Karpas-422 (cell line): ENCODE measurements at regions not wholly inside any gene's neighbourhood (a gene's known extent, or its start where the extent isn't known, plus 50 kb on each side); places are given as distances from the start of the nearest gene placed in this dataset.

Experiments
- DNase-seq: peaks from one replicate; pipeline ENCODE4 v3.0.0-alpha.2; 2015
- H2AFZ ChIP-seq: fragments of 200-600 bp; sonication (generic); 2 replicates; pipeline ENCODE4 v1.6.1; 2014; ENCODE audit warnings: antibody characterized with exemption, low read length, mixed read lengths
- H3K27ac ChIP-seq: fragments of 200-600 bp; sonication (generic); 2 replicates; pipeline ENCODE4 v1.5.1; 2014; ENCODE audit warnings: mild to moderate bottlenecking, low read length, moderate library complexity
- H3K27me3 ChIP-seq: fragments of 200-600 bp; sonication (generic); 2 replicates; pipeline ENCODE4 v1.6.1; 2014; ENCODE audit warnings: low read length, mixed read lengths
- H3K36me3 ChIP-seq: fragments of 200-600 bp; sonication (generic); 2 replicates; pipeline ENCODE4 v1.6.1; 2014; ENCODE audit warnings: low read length, mixed read lengths; ENCODE audit not compliant: insufficient read depth
- H3K4me1 ChIP-seq: fragments of 200-600 bp; sonication (generic); 2 replicates; pipeline ENCODE4 v1.6.1; 2014; ENCODE audit warnings: mild to moderate bottlenecking, low read length, mixed read lengths
- H3K4me2 ChIP-seq: fragments of 200-600 bp; sonication (generic); 2 replicates; pipeline ENCODE4 v1.6.1; 2014; ENCODE audit warnings: low read length, low read depth, mild to moderate bottlenecking; ENCODE audit not compliant: poor library complexity, severe bottlenecking
- H3K4me3 ChIP-seq: fragments of 200-600 bp; sonication (generic); 2 replicates; pipeline ENCODE4 v1.5.1; 2014; ENCODE audit warnings: mild to moderate bottlenecking, antibody characterized with exemption, low read length, mixed read lengths
- H3K79me2 ChIP-seq: fragments of 200-600 bp; sonication (generic); 2 replicates; pipeline ENCODE4 v1.6.1; 2014; ENCODE audit warnings: mild to moderate bottlenecking, low read length, mixed read lengths
- H3K9ac ChIP-seq: fragments of 200-600 bp; sonication (generic); 2 replicates; pipeline ENCODE4 v1.6.0; 2014; ENCODE audit warnings: low read length
- H3K9me2 ChIP-seq: fragments of 200-600 bp; sonication (generic), shearing (Covaris generic); replicated peaks from 2 replicates; pipeline ENCODE4 v1.6.0; 2014; ENCODE audit warnings: mild to moderate bottlenecking, low read length, moderate library complexity; ENCODE audit not compliant: insufficient read depth
- H3K9me3 ChIP-seq: fragments of 300-700, 200-600 bp; sonication (generic); 2 replicates; pipeline ENCODE4 v1.6.1; 2014; ENCODE audit warnings: low read length, mixed read lengths
- H4K20me1 ChIP-seq: fragments of 200-600 bp; sonication (generic); 2 replicates; pipeline ENCODE4 v1.6.1; 2014; ENCODE audit warnings: mild to moderate bottlenecking, antibody characterized with exemption, low read length, low read depth; ENCODE audit not compliant: insufficient read depth

DNA sequence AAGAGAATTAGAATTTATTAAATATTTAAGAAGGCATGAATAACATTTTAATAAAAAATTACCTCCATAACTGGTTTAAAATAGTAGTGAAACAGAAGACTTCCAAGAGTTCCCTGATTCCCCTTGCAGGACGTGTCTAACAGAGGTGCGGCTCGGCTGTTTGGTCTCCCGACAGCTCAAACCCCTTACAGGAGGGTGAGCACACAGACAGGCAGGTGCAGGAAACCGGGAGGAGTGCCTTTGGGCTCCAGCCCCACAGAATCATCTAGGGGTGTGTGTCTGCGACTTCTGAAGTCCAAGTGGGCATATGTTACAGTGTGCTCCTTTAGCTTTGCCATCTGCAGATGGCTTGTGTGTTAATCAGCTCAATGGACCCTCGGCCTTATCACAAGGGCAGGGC is 88.1 kb upstream of the CCSER1 start:
- Histone ChIP-seq H3K9ac (no peak overlapping the region), H3K36me3 (no peaks in the 10 kb centered on the region), H3K27me3 (no peaks in the 10 kb centered on the region), H3K9me3 (no peaks in the 10 kb centered on the region), H3K4me1 (no peaks in the 10 kb centered on the region), H2AFZ (no peak overlapping the region), H3K79me2 (no peaks in the 10 kb centered on the region), H3K4me3 (no peak overlapping the region), H3K4me2 (no peak overlapping the region), H3K27ac (no peak overlapping the region), H4K20me1 (no peaks in the 10 kb centered on the region), H3K9me2 (no peaks in the 10 kb centered on the region)
- no peak for DNase-seq

DNA sequence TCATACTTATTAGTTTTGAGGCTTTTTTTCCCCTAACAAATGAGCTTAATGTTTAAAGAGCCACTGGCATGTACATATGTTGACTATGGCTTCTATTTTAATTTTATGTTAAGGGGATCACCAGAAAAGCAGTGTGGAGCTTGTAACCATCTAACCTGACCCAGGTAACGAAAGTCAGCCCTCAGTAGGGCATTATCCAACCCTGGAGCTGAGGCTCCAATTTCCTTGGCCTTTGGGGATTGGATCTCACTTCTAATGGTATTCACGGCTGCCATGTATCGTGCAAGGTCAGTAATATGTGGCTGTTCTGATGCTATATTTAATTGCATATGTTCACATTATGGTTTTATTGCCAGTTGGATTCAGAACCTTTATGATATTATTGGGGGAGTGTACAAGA is 75.2 kb upstream of the CCSER1 start:
- Histone ChIP-seq H3K4me3 (no peak overlapping the region), H3K4me1 (peaks cover 13% of the 10 kb centered on the region), H2AFZ (peak overlapping the region; percentile 20), H4K20me1 (no peaks in the 10 kb centered on the region), H3K36me3 (no peaks in the 10 kb centered on the region), H3K9ac (no peak overlapping the region), H3K9me3 (no peaks in the 10 kb centered on the region), H3K79me2 (no peaks in the 10 kb centered on the region), H3K27me3 (no peaks in the 10 kb centered on the region), H3K9me2 (0 out of 2 replicates have a peak, but pooled peaks cover 6% of the 10 kb centered on the region), H3K27ac (no peak overlapping the region), H3K4me2 (no peak overlapping the region)
- DNase-seq = no peak

DNA sequence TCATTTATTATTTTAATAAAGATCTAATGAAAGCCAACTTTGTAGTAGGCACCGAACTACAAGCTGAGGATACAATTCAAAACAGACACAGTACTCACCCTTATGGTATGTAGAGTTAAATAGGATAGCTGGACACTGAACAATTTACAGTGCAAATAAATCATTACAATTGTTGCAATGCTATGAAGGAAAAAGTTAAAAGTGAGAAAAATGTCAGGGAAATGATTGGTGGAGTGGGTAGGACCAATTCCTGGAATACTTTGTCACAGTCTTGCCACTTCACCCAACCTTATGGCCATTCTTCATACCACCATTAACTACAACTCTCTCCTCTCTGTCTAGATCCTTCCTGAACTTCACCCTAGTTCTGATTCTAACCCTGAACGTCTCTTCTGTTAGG is 70.1 kb upstream of the CCSER1 start:
- Histone ChIP-seq H3K79me2 (no peaks in the 10 kb centered on the region), H3K9me3 (no peaks in the 10 kb centered on the region), H3K4me2 (no peak overlapping the region), H3K4me3 (no peak overlapping the region), H3K4me1 (peaks cover 7% of the 10 kb centered on the region), H3K36me3 (no peaks in the 10 kb centered on the region), H3K27me3 (no peaks in the 10 kb centered on the region), H2AFZ (no peak overlapping the region), H3K9ac (no peak overlapping the region), H3K9me2 (0 out of 2 replicates have a peak, but pooled peaks cover 3% of the 10 kb centered on the region), H3K27ac (no peak overlapping the region), H4K20me1 (no peaks in the 10 kb centered on the region)
- DNase-seq = no peak

DNA sequence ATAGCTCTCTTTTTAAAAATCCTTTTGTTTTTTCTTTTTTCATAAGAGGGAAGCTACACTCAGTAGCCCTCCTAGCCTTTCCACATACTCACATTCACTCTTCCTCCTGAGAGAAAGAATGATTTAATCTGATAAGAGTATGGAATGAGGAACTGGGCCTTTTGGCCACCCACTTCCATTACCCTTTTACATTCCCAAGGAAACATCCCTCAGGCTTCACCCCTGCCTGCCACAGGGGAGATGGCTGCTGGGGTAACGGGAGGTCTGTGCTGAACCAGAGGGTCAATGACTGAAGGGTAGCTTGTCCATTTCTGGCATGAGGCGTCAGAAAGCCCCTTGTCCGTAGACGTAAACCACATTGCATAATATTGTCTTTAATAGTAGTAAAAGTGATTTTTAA is 67.2 kb upstream of the CCSER1 start:
- Histone ChIP-seq H3K4me3 (no peak overlapping the region), H3K27ac (no peak overlapping the region), H3K79me2 (no peaks in the 10 kb centered on the region), H3K36me3 (no peaks in the 10 kb centered on the region), H3K4me1 (no peaks in the 10 kb centered on the region), H3K27me3 (no peaks in the 10 kb centered on the region), H4K20me1 (no peaks in the 10 kb centered on the region), H3K9me3 (no peaks in the 10 kb centered on the region), H2AFZ (no peak overlapping the region), H3K4me2 (no peak overlapping the region), H3K9me2 (0 out of 2 replicates have a peak, but pooled peaks cover 3% of the 10 kb centered on the region), H3K9ac (no peak overlapping the region)
- DNase-seq = no peak

DNA sequence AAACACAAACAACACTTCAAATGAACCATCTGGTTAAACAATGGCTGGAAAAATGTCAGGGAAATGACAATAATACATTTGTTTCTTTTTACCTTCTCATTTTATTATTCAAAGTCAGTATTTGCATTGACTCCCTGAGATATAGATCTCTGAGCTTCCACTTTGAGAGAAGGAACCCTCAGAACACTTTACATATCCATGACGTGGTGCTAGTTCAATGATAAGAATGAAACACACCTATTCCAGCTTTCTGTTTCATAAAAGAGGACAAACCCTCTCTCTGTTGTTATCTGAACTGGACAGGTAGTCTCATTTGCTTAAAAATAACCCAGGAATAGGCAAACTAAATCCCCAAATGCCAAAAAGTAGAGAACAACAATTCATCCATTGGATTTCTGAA is 65.3 kb upstream of the CCSER1 start:
- Histone ChIP-seq H3K4me2 (no peak overlapping the region), H3K27ac (no peak overlapping the region), H3K9me2 (no peaks in the 10 kb centered on the region), H4K20me1 (no peaks in the 10 kb centered on the region), H3K79me2 (no peaks in the 10 kb centered on the region), H3K9ac (no peak overlapping the region), H3K9me3 (no peaks in the 10 kb centered on the region), H3K36me3 (no peaks in the 10 kb centered on the region), H3K4me3 (no peak overlapping the region), H2AFZ (no peak overlapping the region), H3K4me1 (no peaks in the 10 kb centered on the region), H3K27me3 (no peaks in the 10 kb centered on the region)
- DNase-seq = no peak

DNA sequence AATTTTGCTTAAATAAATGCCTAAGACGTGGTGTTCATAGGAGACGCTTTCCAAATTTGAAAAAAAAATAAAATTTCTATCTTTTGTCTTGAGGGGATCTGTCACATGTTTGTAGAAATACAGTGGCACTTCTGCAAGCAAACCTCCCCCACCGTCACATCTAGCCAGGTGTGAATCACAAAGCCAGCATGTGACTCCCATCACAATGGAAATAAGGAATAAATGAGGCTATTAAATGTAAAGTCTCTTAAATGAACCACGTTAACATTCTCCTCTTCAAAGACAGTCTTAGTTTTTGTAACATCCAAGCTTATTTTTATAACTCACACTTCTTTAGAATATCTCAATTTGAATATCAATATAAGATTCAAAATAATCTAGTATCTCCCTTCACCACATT is 63.0 kb upstream of the CCSER1 start:
- DNase-seq = no peak
- Histone ChIP-seq H4K20me1 (no peaks in the 10 kb centered on the region), H3K9me3 (no peaks in the 10 kb centered on the region), H3K27me3 (no peaks in the 10 kb centered on the region), H3K9ac (no peak overlapping the region), H3K4me1 (no peaks in the 10 kb centered on the region), H3K4me2 (no peak overlapping the region), H3K4me3 (no peak overlapping the region), H3K27ac (no peak overlapping the region), H3K79me2 (no peaks in the 10 kb centered on the region), H3K9me2 (no peaks in the 10 kb centered on the region), H3K36me3 (no peaks in the 10 kb centered on the region), H2AFZ (no peak overlapping the region)

DNA sequence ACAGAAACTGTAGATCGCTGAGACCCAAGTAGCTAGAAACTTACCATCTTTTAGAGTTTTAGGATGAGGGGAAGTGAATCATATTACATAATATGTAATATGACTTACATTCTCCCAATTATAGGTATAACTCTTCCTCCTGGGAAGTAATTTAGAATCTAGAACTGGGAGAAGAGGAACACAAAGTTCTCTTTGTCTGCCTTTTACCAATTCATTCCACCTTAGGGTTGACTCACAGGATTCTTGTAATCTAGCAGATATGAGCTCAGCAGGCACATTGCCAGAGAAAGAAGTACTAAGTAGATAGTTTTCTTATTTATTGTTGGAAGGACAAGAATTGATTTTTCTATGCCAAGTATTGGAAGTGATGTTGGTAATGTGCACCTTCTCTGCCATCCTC is 58.0 kb upstream of the CCSER1 start:
- Histone ChIP-seq H3K9me2 (no peaks in the 10 kb centered on the region), H3K27me3 (no peaks in the 10 kb centered on the region), H3K9me3 (no peaks in the 10 kb centered on the region), H3K27ac (no peak overlapping the region), H3K4me2 (no peak overlapping the region), H3K4me1 (peaks cover 26% of the 10 kb centered on the region), H3K36me3 (no peaks in the 10 kb centered on the region), H4K20me1 (no peaks in the 10 kb centered on the region), H2AFZ (no peak overlapping the region), H3K9ac (no peak overlapping the region), H3K79me2 (no peaks in the 10 kb centered on the region), H3K4me3 (no peak overlapping the region)
- DNase-seq = no peak

DNA sequence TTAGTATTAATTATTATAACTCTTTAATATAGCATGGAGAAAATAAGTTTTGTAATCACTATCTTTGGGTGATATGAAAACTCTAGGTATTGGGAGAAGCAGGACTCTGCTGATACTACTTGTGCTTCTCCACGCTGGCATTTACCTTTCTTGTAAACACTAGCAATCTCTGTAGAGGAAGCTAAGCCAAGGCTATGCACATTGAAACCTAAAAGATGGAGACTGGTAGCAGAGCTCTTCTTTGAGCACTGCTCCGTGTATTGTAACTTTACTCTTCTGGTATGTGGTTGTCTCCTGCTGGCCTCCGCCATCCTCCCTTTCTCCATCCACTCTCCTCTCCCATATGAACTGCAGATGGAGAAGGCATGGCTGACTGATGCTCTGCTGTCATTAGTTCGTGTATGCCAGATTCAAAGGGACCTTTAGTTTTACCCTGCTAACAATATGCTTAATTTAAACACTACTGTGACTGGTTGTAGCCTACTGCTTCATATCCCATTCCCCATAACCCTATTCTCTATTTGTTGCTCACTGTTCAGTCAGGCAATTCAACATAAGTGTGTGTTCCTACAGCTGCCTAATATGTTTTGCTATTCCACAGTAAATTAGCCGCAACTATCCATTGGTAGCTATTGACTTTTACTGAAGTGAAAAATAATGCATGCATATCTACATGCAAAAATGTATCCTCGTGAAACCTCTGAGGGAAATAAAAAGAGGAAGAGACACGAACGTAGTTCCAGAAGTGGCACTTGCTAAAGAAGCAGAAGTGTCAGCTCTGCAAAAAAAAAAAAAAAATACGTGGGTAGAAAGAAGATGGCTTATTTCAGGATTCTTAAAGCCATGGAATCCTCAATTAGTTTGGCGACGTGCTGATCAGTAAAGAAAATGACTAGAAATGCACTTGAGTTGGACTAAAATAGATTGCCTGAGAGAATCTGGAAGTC is 55.6 kb upstream of the CCSER1 start:
- peak; percentile 86 for DNase-seq
- Histone ChIP-seq H3K4me3 (peak overlapping the region; percentile 9), H4K20me1 (no peaks in the 10 kb centered on the region), H3K9me2 (no peaks in the 10 kb centered on the region), H3K9ac (no peak overlapping the region), H3K9me3 (no peaks in the 10 kb centered on the region), H3K36me3 (no peaks in the 10 kb centered on the region), H3K27ac (peak overlapping the region; percentile 24), H2AFZ (no peak overlapping the region), H3K27me3 (no peaks in the 10 kb centered on the region), H3K4me2 (peak overlapping the region; percentile 62), H3K79me2 (no peaks in the 10 kb centered on the region), H3K4me1 (peaks cover 36% of the 10 kb centered on the region)
